ENCODE measurements at regions not wholly inside any gene's neighbourhood (a gene's known extent, or its start where the extent isn't known, plus 50 kb on each side); places are given as distances from the start of the nearest gene placed in this dataset.

DNA sequence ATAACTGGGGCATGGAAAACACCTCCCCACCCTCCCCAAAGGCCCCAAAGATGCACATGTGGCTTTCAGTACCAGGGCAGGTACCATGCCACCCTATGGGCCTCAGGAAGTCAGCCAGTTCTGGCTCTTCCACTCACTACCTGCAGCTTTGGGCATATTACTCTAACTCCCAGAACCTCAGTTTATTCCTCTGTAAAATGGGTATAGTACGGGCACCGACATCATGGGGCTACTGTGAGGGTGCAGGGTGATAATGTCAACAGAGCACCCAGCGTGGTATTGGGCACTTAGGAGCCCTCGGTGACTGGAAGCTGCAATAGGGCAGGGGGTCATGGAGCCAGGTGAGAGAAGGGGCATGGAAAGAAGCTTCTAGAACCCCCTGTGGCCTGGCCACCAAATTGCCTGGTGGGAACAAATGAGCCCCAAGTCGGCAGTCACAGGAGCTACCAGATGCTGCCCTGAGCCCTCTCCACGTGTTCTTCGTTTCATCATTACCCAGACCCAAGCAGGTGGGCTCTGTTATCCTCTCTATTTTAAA, 512.1 kb downstream of the SHQ1 start:
- CTCF ChIA-PET = no interaction called here
- Histone ChIP-seq H3K36me3 (ENCODE audit: control insufficient read depth, insufficient read depth, low read length) (no peaks in the 10 kb centered on the region), H3K4me3 (ENCODE audit: low read depth in 2 of 2, low read length in 2 of 2) (no peak overlapping the region), H3K27ac (ENCODE audit: low read length) (no peak overlapping the region), H3K9me3 (ENCODE audit: control insufficient read depth, insufficient read depth, low read depth, low read length) (no peaks in the 10 kb centered on the region), H3K4me1 (ENCODE audit: control insufficient read depth, insufficient read depth, low read length) (peaks cover 11% of the 10 kb centered on the region; the same call in 1 of the 2 replicates), H3K27me3 (ENCODE audit: control insufficient read depth, insufficient read depth, low read length) (no peaks in the 10 kb centered on the region)
- intact Hi-C loops (cut with micrococcal nuclease; ENCODE audit: unreplicated experiment) = no loop called here
- no peak for TF ChIP-seq TCF7L2 (IDR thresholded peaks at IDR 0.05; ENCODE audit: low read depth, low read length)
- TF ChIP-seq, protein P1, sequence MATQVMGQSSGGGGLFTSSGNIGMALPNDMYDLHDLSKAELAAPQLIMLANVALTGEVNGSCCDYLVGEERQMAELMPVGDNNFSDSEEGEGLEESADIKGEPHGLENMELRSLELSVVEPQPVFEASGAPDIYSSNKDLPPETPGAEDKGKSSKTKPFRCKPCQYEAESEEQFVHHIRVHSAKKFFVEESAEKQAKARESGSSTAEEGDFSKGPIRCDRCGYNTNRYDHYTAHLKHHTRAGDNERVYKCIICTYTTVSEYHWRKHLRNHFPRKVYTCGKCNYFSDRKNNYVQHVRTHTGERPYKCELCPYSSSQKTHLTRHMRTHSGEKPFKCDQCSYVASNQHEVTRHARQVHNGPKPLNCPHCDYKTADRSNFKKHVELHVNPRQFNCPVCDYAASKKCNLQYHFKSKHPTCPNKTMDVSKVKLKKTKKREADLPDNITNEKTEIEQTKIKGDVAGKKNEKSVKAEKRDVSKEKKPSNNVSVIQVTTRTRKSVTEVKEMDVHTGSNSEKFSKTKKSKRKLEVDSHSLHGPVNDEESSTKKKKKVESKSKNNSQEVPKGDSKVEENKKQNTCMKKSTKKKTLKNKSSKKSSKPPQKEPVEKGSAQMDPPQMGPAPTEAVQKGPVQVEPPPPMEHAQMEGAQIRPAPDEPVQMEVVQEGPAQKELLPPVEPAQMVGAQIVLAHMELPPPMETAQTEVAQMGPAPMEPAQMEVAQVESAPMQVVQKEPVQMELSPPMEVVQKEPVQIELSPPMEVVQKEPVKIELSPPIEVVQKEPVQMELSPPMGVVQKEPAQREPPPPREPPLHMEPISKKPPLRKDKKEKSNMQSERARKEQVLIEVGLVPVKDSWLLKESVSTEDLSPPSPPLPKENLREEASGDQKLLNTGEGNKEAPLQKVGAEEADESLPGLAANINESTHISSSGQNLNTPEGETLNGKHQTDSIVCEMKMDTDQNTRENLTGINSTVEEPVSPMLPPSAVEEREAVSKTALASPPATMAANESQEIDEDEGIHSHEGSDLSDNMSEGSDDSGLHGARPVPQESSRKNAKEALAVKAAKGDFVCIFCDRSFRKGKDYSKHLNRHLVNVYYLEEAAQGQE (IDR thresholded peaks at IDR 0.05; ENCODE audit: insufficient read depth in 1 of 2, low read depth in 2 of 2, low read length in 1 of 2) = no peak
- TF ChIP-seq, protein P2, sequence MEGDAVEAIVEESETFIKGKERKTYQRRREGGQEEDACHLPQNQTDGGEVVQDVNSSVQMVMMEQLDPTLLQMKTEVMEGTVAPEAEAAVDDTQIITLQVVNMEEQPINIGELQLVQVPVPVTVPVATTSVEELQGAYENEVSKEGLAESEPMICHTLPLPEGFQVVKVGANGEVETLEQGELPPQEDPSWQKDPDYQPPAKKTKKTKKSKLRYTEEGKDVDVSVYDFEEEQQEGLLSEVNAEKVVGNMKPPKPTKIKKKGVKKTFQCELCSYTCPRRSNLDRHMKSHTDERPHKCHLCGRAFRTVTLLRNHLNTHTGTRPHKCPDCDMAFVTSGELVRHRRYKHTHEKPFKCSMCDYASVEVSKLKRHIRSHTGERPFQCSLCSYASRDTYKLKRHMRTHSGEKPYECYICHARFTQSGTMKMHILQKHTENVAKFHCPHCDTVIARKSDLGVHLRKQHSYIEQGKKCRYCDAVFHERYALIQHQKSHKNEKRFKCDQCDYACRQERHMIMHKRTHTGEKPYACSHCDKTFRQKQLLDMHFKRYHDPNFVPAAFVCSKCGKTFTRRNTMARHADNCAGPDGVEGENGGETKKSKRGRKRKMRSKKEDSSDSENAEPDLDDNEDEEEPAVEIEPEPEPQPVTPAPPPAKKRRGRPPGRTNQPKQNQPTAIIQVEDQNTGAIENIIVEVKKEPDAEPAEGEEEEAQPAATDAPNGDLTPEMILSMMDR (IDR thresholded peaks at IDR 0.05) = no peak
- no peak for TF ChIP-seq POLR2AphosphoS5 (IDR thresholded peaks at IDR 0.05; ENCODE audit: low read depth, low read length)
- no peak for TF ChIP-seq SIN3A (IDR thresholded peaks at IDR 0.05; ENCODE audit: borderline replicate concordance, insufficient read depth, low read depth, low read length)
- BruUV-seq (replicated peaks) = no TSS peak
- DNase-seq (ENCODE audit: low read depth, low spot score) (no peak), ATAC-seq (no peak)
- POLR2A ChIA-PET = interaction anchor here (0.5 kb wide), 1 partner anchor 30 kb away, joined by 3 read pairs; no protein-coding TSS in a partner anchor
- in situ Hi-C loops (cut with HindIII; ENCODE audit: low pct_unique_long_range_greater_than_20kb, low sequenced_read_pairs) = no loop called here

DNA sequence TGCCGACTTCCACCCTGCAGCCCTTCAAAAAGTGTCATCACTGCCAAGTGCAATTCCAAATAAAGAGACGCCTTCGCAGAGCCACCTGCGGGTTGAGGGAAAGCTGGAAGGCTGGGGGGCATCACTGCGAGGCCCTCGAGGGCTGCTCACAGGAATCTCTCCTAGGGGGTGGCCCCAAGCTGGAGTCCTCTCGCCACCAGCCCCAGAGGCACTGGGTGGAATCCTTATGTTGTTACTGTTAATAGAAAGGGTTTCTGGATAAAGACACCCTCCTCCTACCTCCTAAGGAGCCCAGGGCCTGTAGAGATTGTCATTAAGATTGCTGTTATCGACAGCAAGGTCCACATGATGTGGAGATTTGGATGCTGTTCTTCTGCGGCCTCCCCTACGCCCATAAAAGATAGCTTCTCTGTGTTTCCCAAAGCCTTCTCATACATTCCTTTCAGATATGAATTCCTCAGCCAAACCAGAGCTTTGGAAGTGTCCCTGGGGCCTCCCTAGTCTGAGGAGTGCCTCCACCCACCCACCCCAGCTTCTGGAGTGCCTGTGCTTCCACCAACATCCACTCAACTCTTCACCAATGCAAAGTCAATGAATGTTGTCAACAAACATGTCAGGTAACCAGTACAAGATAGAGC, 512.7 kb downstream of the SHQ1 start:
- intact Hi-C loops (cut with micrococcal nuclease; ENCODE audit: unreplicated experiment) (no loop called here), in situ Hi-C loops (cut with HindIII; ENCODE audit: low pct_unique_long_range_greater_than_20kb, low sequenced_read_pairs) (no loop called here)
- H3K27ac ChIP-seq (ENCODE audit: low read length) = no peak overlapping the region
- H3K4me3 ChIP-seq (ENCODE audit: low read depth in 2 of 2, low read length in 2 of 2) = no peak overlapping the region
- DNase-seq (ENCODE audit: low read depth, low spot score) (no peak), ATAC-seq (no peak)
- no peaks in the 10 kb centered on the region for H3K36me3 ChIP-seq (ENCODE audit: control insufficient read depth, insufficient read depth, low read length)
- no peaks in the 10 kb centered on the region for H3K9me3 ChIP-seq (ENCODE audit: control insufficient read depth, insufficient read depth, low read depth, low read length)
- TF ChIP-seq SIN3A (IDR thresholded peaks at IDR 0.05; ENCODE audit: borderline replicate concordance, insufficient read depth, low read depth, low read length) (no peak), TCF7L2 (IDR thresholded peaks at IDR 0.05; ENCODE audit: low read depth, low read length) (no peak), POLR2AphosphoS5 (IDR thresholded peaks at IDR 0.05; ENCODE audit: low read depth, low read length) (no peak)
- TF ChIP-seq, protein P2 (IDR thresholded peaks at IDR 0.05) = no peak
- peaks cover 11% of the 10 kb centered on the region; the same call in 1 of the 2 replicates for H3K4me1 ChIP-seq (ENCODE audit: control insufficient read depth, insufficient read depth, low read length)
- ChIA-PET CTCF (no interaction called here), POLR2A (interaction anchor here (0.5 kb wide), 1 partner anchor 31 kb away, joined by 3 read pairs; no protein-coding TSS in a partner anchor)
- H3K27me3 ChIP-seq (ENCODE audit: control insufficient read depth, insufficient read depth, low read length) = no peaks in the 10 kb centered on the region
- no TSS peak for BruUV-seq (replicated peaks)
